Kidney (tissue), 13 donors: ENCODE measurements at regions not wholly inside any gene's neighbourhood (a gene's known extent, or its start where the extent isn't known, plus 50 kb on each side); places are given as distances from the start of the nearest gene placed in this dataset.

ENCODE experiments used
- DNase-seq, 5 donors: peaks; one replicate each; pipeline ENCODE4 v3.0.0-alpha.2; 2013 to 2020
- FAIRE-seq: peaks from 2 replicates; lab custom pipeline; 2012; peaks lifted over from hg19 to GRCh38; lab: Jason Lieb, UNC
- H3K27ac ChIP-seq, 2 donors: one replicate each; pipeline ENCODE4 v1.7.0; 2013; ENCODE audit warnings: low read depth in 2 of 2, low read length in 2 of 2, inconsistent platforms in 1 of 2
- H3K27me3 ChIP-seq: one replicate; pipeline ENCODE4 v1.7.1; 2013; ENCODE audit warnings: low read length, inconsistent platforms; ENCODE audit not compliant: control insufficient read depth, insufficient read depth
- H3K36me3 ChIP-seq, 3 donors: one replicate each; pipeline versions ENCODE4 v1.7.0 to v1.7.1; 2013; ENCODE audit warnings: low read length in 3 of 3, control low read depth in 1 of 3, inconsistent platforms in 1 of 3; ENCODE audit not compliant: insufficient read depth in 3 of 3, control insufficient read depth in 2 of 3
- H3K4me1 ChIP-seq, 3 donors: one replicate each; pipeline versions ENCODE4 v1.7.0 to v1.7.1; 2013; ENCODE audit warnings: low read length in 3 of 3, inconsistent platforms in 1 of 3, low read depth in 1 of 3; ENCODE audit not compliant: control insufficient read depth in 2 of 3, insufficient read depth in 2 of 3
- H3K4me3 ChIP-seq, 3 donors: one replicate each; pipeline versions ENCODE4 v1.7.0 to v1.8.1; 2013; ENCODE audit warnings: low read length in 3 of 3, control low read depth in 1 of 3, inconsistent platforms in 1 of 3
- H3K9ac ChIP-seq, 3 donors: one replicate each; pipeline versions ENCODE4 v1.7.0 to v1.7.1; 2013; ENCODE audit warnings: low read length in 3 of 3, control low read depth in 1 of 3, inconsistent platforms in 1 of 3
- H3K9me3 ChIP-seq, 3 donors: one replicate each; pipeline versions ENCODE4 v1.7.0 to v1.7.1; 2013; ENCODE audit warnings: low read length in 3 of 3, control low read depth in 1 of 3, inconsistent platforms in 1 of 3; ENCODE audit not compliant: control insufficient read depth in 2 of 3, insufficient read depth in 1 of 3
- intact Hi-C: fragments of 100-400 bp; cut with DNase I; formaldehyde crosslinking; loops from one replicate; pipeline ENCODE4 v1.11.1; 2022
- TF ChIP-seq, protein P1 (sequence below): IDR thresholded peaks from 3 replicates; pipeline ENCODE4 v1.5.1; 2012; ENCODE audit warnings: mild to moderate bottlenecking, moderate library complexity, borderline replicate concordance; ENCODE audit not compliant: insufficient read depth; ENCODE audit errors: extremely low read depth
- donor health status: control.
- donor health status: control.
- donor health status: control.
- donor health status: control.
- donor health status: control.
- donor health status: DM: yes; HTN: yes; CAD: no.
- donor health status: Normal renal cell carcinoma (clear cell type).

DNA sequence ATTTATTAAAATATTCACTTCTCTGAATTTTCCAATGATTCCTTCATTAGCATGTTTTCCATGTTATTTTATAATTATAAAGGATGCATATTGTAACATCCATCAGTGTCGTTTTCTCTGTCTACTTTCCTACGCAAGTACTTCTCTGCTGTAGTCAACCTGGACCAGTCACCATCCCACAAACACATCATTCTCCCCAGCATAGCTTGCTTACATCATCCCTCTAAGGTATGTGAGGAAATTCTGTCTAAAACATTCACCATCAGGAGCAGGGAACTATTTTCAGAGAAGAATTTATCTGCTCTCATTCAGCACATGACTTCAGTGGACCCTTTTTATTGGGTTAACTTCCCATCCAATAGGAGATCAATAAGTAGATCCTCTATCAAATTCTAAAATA is 806.1 kb upstream of the ARGLU1 start:
- DNase-seq (no peak), FAIRE-seq (no peak)
- Histone ChIP-seq H3K27me3 (no peaks in the 10 kb centered on the region), H3K9ac (no peak overlapping the region), H3K9me3 (no peaks in the 10 kb centered on the region), H3K4me3 (no peak overlapping the region), H3K27ac (no peak overlapping the region), H3K36me3 (no peaks in the 10 kb centered on the region), H3K4me1 (no peaks in the 10 kb centered on the region)
- intact Hi-C loops, result no loop called here
- TF ChIP-seq, protein P1, sequence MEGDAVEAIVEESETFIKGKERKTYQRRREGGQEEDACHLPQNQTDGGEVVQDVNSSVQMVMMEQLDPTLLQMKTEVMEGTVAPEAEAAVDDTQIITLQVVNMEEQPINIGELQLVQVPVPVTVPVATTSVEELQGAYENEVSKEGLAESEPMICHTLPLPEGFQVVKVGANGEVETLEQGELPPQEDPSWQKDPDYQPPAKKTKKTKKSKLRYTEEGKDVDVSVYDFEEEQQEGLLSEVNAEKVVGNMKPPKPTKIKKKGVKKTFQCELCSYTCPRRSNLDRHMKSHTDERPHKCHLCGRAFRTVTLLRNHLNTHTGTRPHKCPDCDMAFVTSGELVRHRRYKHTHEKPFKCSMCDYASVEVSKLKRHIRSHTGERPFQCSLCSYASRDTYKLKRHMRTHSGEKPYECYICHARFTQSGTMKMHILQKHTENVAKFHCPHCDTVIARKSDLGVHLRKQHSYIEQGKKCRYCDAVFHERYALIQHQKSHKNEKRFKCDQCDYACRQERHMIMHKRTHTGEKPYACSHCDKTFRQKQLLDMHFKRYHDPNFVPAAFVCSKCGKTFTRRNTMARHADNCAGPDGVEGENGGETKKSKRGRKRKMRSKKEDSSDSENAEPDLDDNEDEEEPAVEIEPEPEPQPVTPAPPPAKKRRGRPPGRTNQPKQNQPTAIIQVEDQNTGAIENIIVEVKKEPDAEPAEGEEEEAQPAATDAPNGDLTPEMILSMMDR, result no peak

DNA sequence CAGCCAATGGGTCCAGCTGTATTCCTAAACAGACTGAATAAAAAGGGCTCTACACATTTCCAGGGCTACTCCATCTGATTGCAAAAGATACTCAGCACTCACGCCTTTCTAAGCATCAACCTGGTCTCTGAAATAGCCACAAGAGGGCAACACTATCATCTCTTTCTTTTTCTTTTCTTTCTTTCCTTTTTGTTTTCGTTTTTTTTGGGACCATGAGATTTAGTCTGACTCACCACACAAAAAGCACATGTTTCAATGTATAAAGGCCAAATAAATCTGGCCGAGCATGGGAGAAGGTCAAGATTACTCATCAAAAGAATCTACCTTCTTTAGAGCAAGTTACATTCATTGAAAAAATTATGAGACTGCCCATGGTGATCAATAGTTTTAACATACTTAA is 805.6 kb upstream of the ARGLU1 start:
- peak in 2 of 5 donors; percentile 57 to 61 for DNase-seq
- no peak overlapping the region for H3K27ac ChIP-seq
- no peak overlapping the region for H3K9ac ChIP-seq
- no peaks in the 10 kb centered on the region for H3K27me3 ChIP-seq
- intact Hi-C loops, result no loop called here
- no peaks in the 10 kb centered on the region for H3K4me1 ChIP-seq
- TF ChIP-seq, protein P1, result no peak
- no peak overlapping the region for H3K4me3 ChIP-seq
- H3K36me3 ChIP-seq, result no peaks in the 10 kb centered on the region
- H3K9me3 ChIP-seq, result no peaks in the 10 kb centered on the region
- no peak for FAIRE-seq

DNA sequence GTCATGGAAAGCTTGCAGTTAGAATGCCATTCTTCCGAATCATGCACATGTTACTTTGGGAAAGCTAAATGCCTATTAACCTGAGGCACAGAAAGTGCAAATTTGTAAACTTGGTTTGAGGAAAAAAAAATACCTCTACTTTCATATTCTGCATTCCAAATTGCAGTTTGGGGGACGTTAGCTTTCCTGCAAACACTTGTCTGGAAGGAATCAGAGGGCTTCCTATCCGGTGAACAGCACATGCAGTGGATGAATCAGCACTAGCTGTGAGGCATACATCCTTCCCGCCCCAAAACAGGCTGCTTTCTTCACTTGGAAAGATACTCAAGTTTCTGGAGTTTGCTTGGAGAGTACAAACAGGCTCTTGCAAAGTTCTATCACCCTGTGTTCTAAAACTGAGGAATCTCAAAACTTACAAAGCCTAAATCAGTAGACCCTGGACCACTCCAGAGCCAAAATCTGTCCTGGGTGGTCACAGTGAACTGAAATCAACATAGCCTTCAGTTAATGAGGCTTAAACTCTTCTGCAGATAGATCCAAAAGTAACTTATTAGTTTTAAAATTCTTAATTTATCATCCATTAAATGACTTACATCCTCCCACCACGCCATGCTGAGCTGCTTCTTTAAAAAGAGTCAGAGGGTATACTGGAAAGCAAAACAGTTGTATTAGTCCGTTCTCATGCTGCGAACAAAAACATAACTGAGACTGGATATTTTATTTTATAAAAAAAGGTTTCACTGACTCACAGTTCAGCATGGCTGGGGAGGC is 802.3 kb upstream of the ARGLU1 start:
- no peaks in the 10 kb centered on the region for H3K27me3 ChIP-seq
- no peak overlapping the region for H3K9ac ChIP-seq
- DNase-seq, result peak in 2 of 5 donors; percentile 26 to 46
- no peaks in the 10 kb centered on the region for H3K4me1 ChIP-seq
- FAIRE-seq, result no peak
- no peak overlapping the region for H3K27ac ChIP-seq
- H3K9me3 ChIP-seq, result no peaks in the 10 kb centered on the region
- no peak overlapping the region for H3K4me3 ChIP-seq
- no peaks in the 10 kb centered on the region for H3K36me3 ChIP-seq
- intact Hi-C loops, result no loop called here
- TF ChIP-seq, protein P1, result no peak
